SU-DHL-6 (cell line): ENCODE measurements at regions not wholly inside any gene's neighbourhood (a gene's known extent, or its start where the extent isn't known, plus 50 kb on each side); places are given as distances from the start of the nearest gene placed in this dataset.

Experiments
- H2AFZ ChIP-seq: fragments of 200-600 bp; sonication (generic); 2 replicates; pipeline ENCODE4 v1.6.1; 2014; ENCODE audit warnings: low read depth, mild to moderate bottlenecking, moderate library complexity, mixed read lengths, antibody characterized with exemption, low read length; ENCODE audit not compliant: severe bottlenecking
- H3F3A ChIP-seq: fragments of 200-600 bp; shearing (Covaris generic); 2 replicates; pipeline ENCODE4 v1.6.0; 2016; ENCODE audit warnings: antibody characterized with exemption, mild to moderate bottlenecking; ENCODE audit not compliant: insufficient read depth
- H3K27ac ChIP-seq: fragments of 200-600 bp; sonication (generic); 2 replicates; pipeline ENCODE4 v1.5.1; 2016; ENCODE audit warnings: low read depth, mild to moderate bottlenecking, low read length, moderate library complexity, mixed read lengths
- H3K27me3 ChIP-seq: fragments of 200-600 bp; sonication (generic), shearing (Covaris generic); 2 replicates; pipeline ENCODE4 v1.6.0; 2014; ENCODE audit warnings: mild to moderate bottlenecking, low read length
- H3K36me3 ChIP-seq: fragments of 200-600 bp; sonication (generic); 2 replicates; pipeline ENCODE4 v1.6.1; 2014; ENCODE audit warnings: mild to moderate bottlenecking, low read length, mixed read lengths
- H3K4me2 ChIP-seq: fragments of 300-600, 200-600 bp; shearing (Covaris generic), sonication (generic); 2 replicates; pipeline ENCODE4 v1.6.0; 2014; ENCODE audit warnings: low read length, low read depth, mild to moderate bottlenecking; ENCODE audit not compliant: poor library complexity, severe bottlenecking
- H3K4me3 ChIP-seq: fragments of 200-600 bp; sonication (generic); 2 replicates; pipeline ENCODE4 v1.5.1; 2014; ENCODE audit warnings: antibody characterized with exemption, low read length, mild to moderate bottlenecking, mixed read lengths; ENCODE audit not compliant: insufficient read depth, poor library complexity, severe bottlenecking
- H3K79me2 ChIP-seq: fragments of 200-600 bp; sonication (generic); 2 replicates; pipeline ENCODE4 v1.6.1; 2014; ENCODE audit warnings: mild to moderate bottlenecking, low read length, moderate library complexity; ENCODE audit not compliant: insufficient read depth
- H3K9ac ChIP-seq: fragments of 200-600 bp; sonication (generic); 2 replicates; pipeline ENCODE4 v1.7.0; 2014; ENCODE audit warnings: mild to moderate bottlenecking, low read length
- H3K9me2 ChIP-seq: fragments of 200-600 bp; sonication (generic); replicated peaks from 2 replicates; pipeline ENCODE4 v1.6.1; 2014; ENCODE audit warnings: low read length; ENCODE audit not compliant: insufficient read depth
- H3K9me3 ChIP-seq: fragments of 200-600 bp; sonication (generic); 2 replicates; pipeline ENCODE4 v1.6.1; 2014; ENCODE audit warnings: low read length, mixed read lengths; ENCODE audit not compliant: insufficient read depth
- H4K20me1 ChIP-seq: fragments of 200-600 bp; sonication (generic); 2 replicates; pipeline ENCODE4 v1.6.1; 2014; ENCODE audit warnings: low read depth, mild to moderate bottlenecking, antibody characterized with exemption, low read length, moderate library complexity, mixed read lengths
- EZH2phosphoT487 ChIP-seq: fragments of 200-600 bp; sonication (generic), shearing (Covaris generic); conservative IDR thresholded peaks from 2 replicates; pipeline ENCODE4 v1.6.1; 2018; ENCODE audit warnings: mild to moderate bottlenecking, antibody characterized with exemption, low read length, moderate library complexity, mixed read lengths
- TF ChIP-seq, protein P1 (sequence below): fragments of 200-600 bp; sonication (generic); IDR thresholded peaks from one replicate; pipeline ENCODE4 v1.5.1; 2017; ENCODE audit warnings: antibody characterized with exemption, mild to moderate bottlenecking, low read length, moderate library complexity; ENCODE audit not compliant: insufficient read depth, poor library complexity, severe bottlenecking

DNA sequence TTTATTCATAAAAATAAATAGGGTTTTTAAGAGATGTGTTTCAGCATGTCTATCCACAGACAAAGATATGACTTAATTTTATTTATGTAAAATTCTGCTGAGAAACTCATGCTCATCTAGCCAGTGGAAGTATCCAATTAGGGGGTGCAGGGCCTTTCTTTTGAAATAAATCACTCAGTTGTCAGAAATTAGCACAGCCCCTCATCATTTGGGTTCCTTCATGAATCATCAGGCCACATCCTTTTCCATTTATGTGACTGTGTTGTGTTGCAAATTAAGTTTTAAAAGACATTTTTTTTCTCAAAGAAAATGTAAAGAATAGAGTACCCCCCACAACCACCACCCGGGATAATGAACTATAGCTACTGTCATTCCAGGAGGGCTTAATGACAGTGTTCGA, 185.8 kb downstream of the NRP2 start:
- Histone ChIP-seq H2AFZ (no peak overlapping the region), H3K36me3 (no peaks in the 10 kb centered on the region), H3K4me2 (no peak overlapping the region), H4K20me1 (no peaks in the 10 kb centered on the region), H3K9me2 (no peaks in the 10 kb centered on the region), H3F3A (no peaks in the 10 kb centered on the region), H3K79me2 (no peaks in the 10 kb centered on the region), H3K9ac (no peak overlapping the region), H3K9me3 (no peaks in the 10 kb centered on the region), H3K27ac (no peak overlapping the region), H3K27me3 (no peaks in the 10 kb centered on the region), H3K4me3 (no peak overlapping the region)
- TF ChIP-seq, protein P1, sequence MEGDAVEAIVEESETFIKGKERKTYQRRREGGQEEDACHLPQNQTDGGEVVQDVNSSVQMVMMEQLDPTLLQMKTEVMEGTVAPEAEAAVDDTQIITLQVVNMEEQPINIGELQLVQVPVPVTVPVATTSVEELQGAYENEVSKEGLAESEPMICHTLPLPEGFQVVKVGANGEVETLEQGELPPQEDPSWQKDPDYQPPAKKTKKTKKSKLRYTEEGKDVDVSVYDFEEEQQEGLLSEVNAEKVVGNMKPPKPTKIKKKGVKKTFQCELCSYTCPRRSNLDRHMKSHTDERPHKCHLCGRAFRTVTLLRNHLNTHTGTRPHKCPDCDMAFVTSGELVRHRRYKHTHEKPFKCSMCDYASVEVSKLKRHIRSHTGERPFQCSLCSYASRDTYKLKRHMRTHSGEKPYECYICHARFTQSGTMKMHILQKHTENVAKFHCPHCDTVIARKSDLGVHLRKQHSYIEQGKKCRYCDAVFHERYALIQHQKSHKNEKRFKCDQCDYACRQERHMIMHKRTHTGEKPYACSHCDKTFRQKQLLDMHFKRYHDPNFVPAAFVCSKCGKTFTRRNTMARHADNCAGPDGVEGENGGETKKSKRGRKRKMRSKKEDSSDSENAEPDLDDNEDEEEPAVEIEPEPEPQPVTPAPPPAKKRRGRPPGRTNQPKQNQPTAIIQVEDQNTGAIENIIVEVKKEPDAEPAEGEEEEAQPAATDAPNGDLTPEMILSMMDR, result no peak
- TF ChIP-seq EZH2phosphoT487, result no peak

DNA sequence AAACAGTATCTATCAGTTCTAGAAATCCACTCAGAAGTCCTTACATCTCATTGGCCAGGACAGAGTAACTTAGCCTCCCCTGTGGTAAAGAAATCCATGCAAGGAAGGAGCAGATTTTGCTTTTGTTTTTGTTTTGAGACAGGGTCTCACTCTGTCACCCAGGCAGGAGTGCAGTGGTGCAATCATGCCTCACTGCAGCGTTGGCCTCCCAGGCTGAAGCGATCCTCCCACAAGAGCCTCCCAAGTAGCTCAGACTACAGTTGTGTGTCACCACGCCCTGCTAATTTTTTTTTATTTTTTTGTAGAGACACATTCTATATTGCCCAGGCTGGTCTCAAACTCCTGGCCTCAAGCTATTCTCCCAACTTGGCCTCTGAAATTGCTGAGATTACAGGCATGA, 185.1 kb downstream of the NRP2 start:
- Histone ChIP-seq H3F3A (no peaks in the 10 kb centered on the region), H2AFZ (no peak overlapping the region), H3K4me3 (no peak overlapping the region), H3K36me3 (no peaks in the 10 kb centered on the region), H3K79me2 (no peaks in the 10 kb centered on the region), H3K4me2 (no peak overlapping the region), H3K27ac (no peak overlapping the region), H3K9ac (no peak overlapping the region), H3K9me2 (no peaks in the 10 kb centered on the region), H3K9me3 (no peaks in the 10 kb centered on the region), H4K20me1 (no peaks in the 10 kb centered on the region), H3K27me3 (no peaks in the 10 kb centered on the region)
- TF ChIP-seq, protein P1, result no peak
- TF ChIP-seq EZH2phosphoT487, result no peak

DNA sequence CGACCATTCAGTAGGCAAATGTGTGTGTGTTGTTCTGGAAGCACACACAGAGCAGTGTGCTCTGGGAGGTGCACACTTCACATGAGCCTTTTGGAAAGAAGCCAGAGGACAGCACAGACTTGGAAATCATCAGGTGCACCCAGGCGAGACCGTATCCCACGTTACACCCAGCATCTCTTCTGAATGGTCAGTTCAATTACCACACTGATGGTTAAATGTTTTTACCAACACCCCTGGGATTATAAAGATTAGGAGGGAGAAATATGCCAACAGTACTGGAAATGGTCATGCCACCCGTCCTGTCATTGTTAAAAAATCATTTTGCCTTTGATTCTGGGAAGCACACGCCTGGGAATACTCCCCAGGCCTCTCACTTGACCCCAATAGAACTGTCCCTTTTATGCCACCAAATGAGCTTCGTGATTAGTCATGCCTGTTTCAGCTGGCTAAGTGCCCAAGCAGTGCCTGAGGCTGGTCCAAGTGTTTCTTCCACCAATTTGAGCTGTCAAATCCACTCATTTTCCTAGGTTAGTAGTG, 183.7 kb downstream of the NRP2 start:
- Histone ChIP-seq H3K36me3 (no peaks in the 10 kb centered on the region), H2AFZ (no peak overlapping the region), H3K79me2 (no peaks in the 10 kb centered on the region), H3K4me3 (no peak overlapping the region), H3K27me3 (no peaks in the 10 kb centered on the region), H4K20me1 (no peaks in the 10 kb centered on the region), H3K4me2 (no peak overlapping the region), H3K9ac (no peak overlapping the region), H3F3A (no peaks in the 10 kb centered on the region), H3K9me2 (no peaks in the 10 kb centered on the region), H3K27ac (no peak overlapping the region), H3K9me3 (no peaks in the 10 kb centered on the region)
- TF ChIP-seq EZH2phosphoT487, result no peak
- TF ChIP-seq, protein P1, result no peak
